Thyroid gland (tissue), 4 donors: ENCODE measurements at regions not wholly inside any gene's neighbourhood (a gene's known extent, or its start where the extent isn't known, plus 50 kb on each side); places are given as distances from the start of the nearest gene placed in this dataset.

Experiments
- DNase-seq, 2 donors: peaks; one replicate each; pipeline ENCODE4 v3.0.0-alpha.2; 2019
- H3K27ac ChIP-seq, 3 donors: fragments of 200-600 bp; sonication (generic); 1 replicate in 2 of 3; 2 replicates in 1 of 3; pipeline ENCODE4 v1.5.1; 2016 to 2019; ENCODE audit warnings: mild to moderate bottlenecking in 1 of 3, moderate library complexity in 1 of 3
- H3K27me3 ChIP-seq: fragments of 200-600 bp; sonication (generic); one replicate; pipeline ENCODE4 v1.5.1; 2019
- H3K36me3 ChIP-seq, 2 donors: fragments of 200-600 bp; sonication (generic); one replicate each; pipeline ENCODE4 v1.5.1; 2016 to 2019
- H3K4me1 ChIP-seq, 2 donors: fragments of 200-600 bp; sonication (generic); one replicate each; pipeline ENCODE4 v1.5.1; 2017 to 2019
- H3K4me3 ChIP-seq, 3 donors: fragments of 200-600 bp; sonication (generic); replicated peaks in 1 of 3; 1 replicate in 2 of 3; 2 replicates in 1 of 3; pipeline ENCODE4 v1.5.1; 2016; ENCODE audit warnings: mild to moderate bottlenecking in 1 of 3
- H3K9me3 ChIP-seq: fragments of 200-600 bp; sonication (generic); one replicate; pipeline ENCODE4 v1.5.1; 2017
- POLR2A ChIP-seq, 2 donors: fragments of 450-650 bp; IDR thresholded peaks; one replicate each; pipeline ENCODE4 v1.6.1; 2017; ENCODE audit warnings: antibody characterized with exemption in 2 of 2, mild to moderate bottlenecking in 2 of 2, moderate library complexity in 1 of 2
- WGBS, 2 donors: methylation state at CpG; one replicate each; pipeline ENCODE4 v1.1.5; 2017; 5-methylcytosine and 5-hydroxymethylcytosine counted together
- intact Hi-C: fragments of 100-400 bp; cut with DNase I; formaldehyde crosslinking; loops from one replicate; pipeline ENCODE4 v1.15.1; 2023
- TF ChIP-seq, protein P1 (sequence below), 6 experiments: fragments of 200-600 bp in 3 of 6; fragments of 450-650 bp in 3 of 6; sonication (generic) in 3 of 6; IDR thresholded peaks; one replicate each; pipeline ENCODE4 v1.5.1; 2016 to 2019; ENCODE audit warnings: antibody characterized with exemption in 6 of 6, mild to moderate bottlenecking in 2 of 6, inconsistent platforms in 1 of 6, moderate library complexity in 1 of 6

DNA sequence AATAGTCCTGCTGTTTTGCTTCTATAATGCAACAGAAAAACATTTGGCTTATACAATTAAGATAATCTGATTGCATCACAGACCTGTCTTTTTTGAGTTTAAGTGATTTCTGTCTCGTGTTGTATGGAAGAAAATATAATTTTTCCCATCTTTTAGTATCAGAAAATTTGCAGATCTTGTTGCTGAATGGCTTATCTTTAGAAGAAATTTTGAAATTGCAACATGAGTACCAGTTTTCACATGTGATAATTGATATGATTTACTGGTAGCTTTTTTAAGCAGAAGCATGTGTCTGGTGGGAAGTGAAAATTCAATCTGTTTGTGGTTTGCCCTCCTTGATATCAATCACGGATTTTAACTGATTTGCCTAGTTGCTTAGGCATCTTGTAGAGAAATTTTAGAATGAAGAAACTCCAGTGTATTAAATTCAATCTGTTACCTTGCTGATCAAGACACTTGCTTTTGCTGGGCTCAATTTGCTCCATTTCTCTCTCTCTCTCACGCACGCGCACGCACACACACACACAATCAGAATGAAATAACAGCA, 89.8 kb upstream of the MYCBP2 start:
- H3K9me3 ChIP-seq = no peaks in the 10 kb centered on the region
- no peak for DNase-seq
- no peaks in the 10 kb centered on the region for H3K4me1 ChIP-seq
- no peak overlapping the region for H3K27ac ChIP-seq
- intact Hi-C loops = no loop called here
- no peaks in the 10 kb centered on the region for H3K27me3 ChIP-seq
- no peaks in the 10 kb centered on the region for H3K36me3 ChIP-seq
- WGBS, 2 donors = 78 to 83% methylated on average over 6 of the region's 6 CpGs
- TF ChIP-seq, protein P1, sequence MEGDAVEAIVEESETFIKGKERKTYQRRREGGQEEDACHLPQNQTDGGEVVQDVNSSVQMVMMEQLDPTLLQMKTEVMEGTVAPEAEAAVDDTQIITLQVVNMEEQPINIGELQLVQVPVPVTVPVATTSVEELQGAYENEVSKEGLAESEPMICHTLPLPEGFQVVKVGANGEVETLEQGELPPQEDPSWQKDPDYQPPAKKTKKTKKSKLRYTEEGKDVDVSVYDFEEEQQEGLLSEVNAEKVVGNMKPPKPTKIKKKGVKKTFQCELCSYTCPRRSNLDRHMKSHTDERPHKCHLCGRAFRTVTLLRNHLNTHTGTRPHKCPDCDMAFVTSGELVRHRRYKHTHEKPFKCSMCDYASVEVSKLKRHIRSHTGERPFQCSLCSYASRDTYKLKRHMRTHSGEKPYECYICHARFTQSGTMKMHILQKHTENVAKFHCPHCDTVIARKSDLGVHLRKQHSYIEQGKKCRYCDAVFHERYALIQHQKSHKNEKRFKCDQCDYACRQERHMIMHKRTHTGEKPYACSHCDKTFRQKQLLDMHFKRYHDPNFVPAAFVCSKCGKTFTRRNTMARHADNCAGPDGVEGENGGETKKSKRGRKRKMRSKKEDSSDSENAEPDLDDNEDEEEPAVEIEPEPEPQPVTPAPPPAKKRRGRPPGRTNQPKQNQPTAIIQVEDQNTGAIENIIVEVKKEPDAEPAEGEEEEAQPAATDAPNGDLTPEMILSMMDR (IDR thresholded peaks at IDR 0.05) = no peak
- no peak for TF ChIP-seq POLR2A (IDR thresholded peaks at IDR 0.05)
- H3K4me3 ChIP-seq = no peak overlapping the region

DNA sequence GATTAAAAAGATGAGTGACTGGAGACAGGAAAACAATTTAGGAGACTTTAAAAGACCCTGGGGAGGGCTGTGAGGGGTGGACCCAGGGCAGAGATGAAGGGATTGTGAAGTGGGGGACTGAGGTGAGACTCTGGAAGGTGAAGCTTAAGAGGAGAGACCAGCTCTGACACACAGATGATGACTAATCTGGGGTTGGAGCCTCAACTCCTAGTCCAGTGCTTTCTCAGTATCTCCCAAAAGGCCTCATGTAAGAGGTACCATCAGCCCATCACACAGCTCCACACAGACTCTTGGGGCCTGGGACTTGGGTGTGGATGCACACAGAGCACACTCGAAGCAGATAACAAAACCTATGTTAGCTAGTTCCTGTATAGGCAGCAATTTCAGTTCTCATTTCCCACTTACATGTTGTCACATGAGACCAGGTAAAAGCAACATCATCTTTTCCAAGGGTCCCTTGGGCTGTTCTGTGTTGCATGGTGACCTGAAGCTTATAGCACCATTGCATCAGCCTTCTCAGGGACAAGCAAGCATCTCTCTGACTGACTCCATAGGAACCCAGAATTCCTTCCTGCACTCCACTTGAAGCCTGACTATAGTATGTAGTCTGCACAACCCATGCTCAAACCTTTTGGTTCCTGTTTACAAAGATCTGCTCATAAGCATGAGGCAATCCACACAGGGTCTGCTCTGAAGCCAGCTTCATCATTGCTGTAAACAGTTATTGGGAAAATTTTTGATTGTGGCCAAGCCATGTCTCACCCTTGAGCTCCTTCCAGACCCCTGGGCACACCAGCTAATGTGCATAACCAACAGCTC, 88.6 kb upstream of the MYCBP2 start:
- H3K4me1 ChIP-seq = no peaks in the 10 kb centered on the region
- no peak overlapping the region for H3K27ac ChIP-seq
- no peak for DNase-seq
- H3K27me3 ChIP-seq = no peaks in the 10 kb centered on the region
- TF ChIP-seq, protein P1 (IDR thresholded peaks at IDR 0.05) = no peak
- TF ChIP-seq POLR2A (IDR thresholded peaks at IDR 0.05) = no peak
- intact Hi-C loops = no loop called here
- 94 to 100% methylated on average over 1 of the region's 1 CpG for WGBS, 2 donors
- H3K36me3 ChIP-seq = no peaks in the 10 kb centered on the region
- no peaks in the 10 kb centered on the region for H3K9me3 ChIP-seq
- H3K4me3 ChIP-seq = no peak overlapping the region

DNA sequence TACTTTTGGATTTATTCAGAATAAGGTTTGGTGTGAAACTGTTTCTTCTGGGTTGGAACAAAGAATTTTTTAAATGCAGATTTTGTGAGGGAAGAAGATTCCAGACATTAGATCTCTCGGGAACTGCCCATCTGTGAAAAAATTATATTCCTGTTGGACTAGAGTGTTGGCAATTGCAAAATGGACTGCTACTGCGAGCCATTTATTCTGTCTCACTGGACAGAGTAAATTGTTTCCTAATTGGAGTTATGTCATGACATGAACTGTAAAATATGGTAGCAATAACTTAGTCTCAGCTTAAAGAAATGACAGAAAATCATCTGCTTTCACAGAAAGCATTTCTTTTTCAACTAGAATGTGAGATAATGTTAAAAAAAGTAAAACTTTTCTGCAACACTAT, 86.0 kb upstream of the MYCBP2 start:
- H3K27ac ChIP-seq = no peak overlapping the region
- H3K9me3 ChIP-seq = no peaks in the 10 kb centered on the region
- H3K4me1 ChIP-seq = no peaks in the 10 kb centered on the region
- H3K36me3 ChIP-seq = no peaks in the 10 kb centered on the region
- intact Hi-C loops = no loop called here
- DNase-seq = no peak
- WGBS, 2 donors = 78 to 90% methylated on average over 2 of the region's 2 CpGs
- H3K4me3 ChIP-seq = no peak overlapping the region
- TF ChIP-seq, protein P1 (IDR thresholded peaks at IDR 0.05) = no peak
- TF ChIP-seq POLR2A (IDR thresholded peaks at IDR 0.05) = no peak
- H3K27me3 ChIP-seq = no peaks in the 10 kb centered on the region

DNA sequence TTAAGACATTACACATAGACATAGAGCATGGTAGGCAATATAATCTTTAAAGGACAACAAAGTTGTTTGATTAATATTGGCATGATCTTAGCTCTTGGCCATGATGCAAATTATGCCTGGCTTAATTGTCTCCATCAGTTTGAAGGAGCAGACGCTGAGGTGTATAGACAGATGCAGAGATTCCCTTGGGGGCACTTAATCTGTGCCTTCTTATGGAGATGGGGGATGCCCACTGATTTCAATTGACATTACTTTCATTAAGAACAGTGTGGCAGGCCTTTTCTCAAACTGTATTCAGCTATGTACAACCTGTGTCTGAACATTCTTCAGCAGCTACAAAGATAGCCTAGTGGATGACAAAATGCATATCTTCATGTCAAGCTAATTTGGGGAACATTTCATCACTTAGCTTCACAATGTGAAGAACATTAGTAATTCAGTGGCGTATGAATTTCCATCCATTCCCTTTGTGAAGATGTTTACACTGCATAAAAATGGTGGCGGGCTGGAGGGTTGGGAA, 85.3 kb upstream of the MYCBP2 start:
- Histone ChIP-seq H3K4me3 (no peak overlapping the region), H3K9me3 (no peaks in the 10 kb centered on the region), H3K27me3 (no peaks in the 10 kb centered on the region), H3K36me3 (no peaks in the 10 kb centered on the region), H3K27ac (no peak overlapping the region), H3K4me1 (no peaks in the 10 kb centered on the region)
- DNase-seq = no peak
- intact Hi-C loops = no loop called here
- no peak for TF ChIP-seq POLR2A (IDR thresholded peaks at IDR 0.05)
- TF ChIP-seq, protein P1 (IDR thresholded peaks at IDR 0.05) = no peak
- WGBS, 2 donors = 80 to 82% methylated on average over 3 of the region's 3 CpGs

DNA sequence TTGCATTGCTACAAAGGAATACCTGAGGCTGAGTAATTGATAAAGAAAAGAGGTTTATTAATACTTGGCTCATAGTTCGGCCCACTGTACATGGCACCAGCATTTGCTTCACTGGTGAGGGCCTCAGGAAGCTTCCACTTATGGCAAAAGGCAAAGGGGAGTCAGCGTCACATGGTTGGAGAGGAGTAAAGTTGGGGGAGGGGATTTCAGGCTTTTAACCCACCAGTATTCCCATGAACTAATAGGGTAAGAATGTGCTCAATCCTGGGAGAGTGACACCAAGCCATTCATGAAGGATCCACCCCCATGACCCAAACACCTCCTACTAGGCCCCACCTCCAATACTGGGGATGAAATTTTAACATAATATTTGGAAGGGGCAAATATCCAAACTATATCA, 82.5 kb upstream of the MYCBP2 start:
- no peaks in the 10 kb centered on the region for H3K4me1 ChIP-seq
- no peak overlapping the region for H3K4me3 ChIP-seq
- H3K27me3 ChIP-seq = no peaks in the 10 kb centered on the region
- TF ChIP-seq, protein P1 (IDR thresholded peaks at IDR 0.05) = no peak
- no peak for TF ChIP-seq POLR2A (IDR thresholded peaks at IDR 0.05)
- DNase-seq = no peak
- H3K9me3 ChIP-seq = no peaks in the 10 kb centered on the region
- H3K36me3 ChIP-seq = no peaks in the 10 kb centered on the region
- H3K27ac ChIP-seq = no peak overlapping the region
- WGBS, 2 donors = 95% methylated on average over 2 of the region's 2 CpGs
- intact Hi-C loops = no loop called here
